Nephron (organoid): ENCODE measurements at regions not wholly inside any gene's neighbourhood (a gene's known extent, or its start where the extent isn't known, plus 50 kb on each side); places are given as distances from the start of the nearest gene placed in this dataset.

Experiments
- H3K27ac Mint-ChIP-seq, 3 experiments: 2 replicates each; pipeline ENCODE4 v1.8.0; 2020; ENCODE audit warnings: mixed read lengths in 3 of 3, mild to moderate bottlenecking in 2 of 3, moderate library complexity in 1 of 3
- H3K27me3 Mint-ChIP-seq: 2 replicates; pipeline ENCODE4 v1.8.0; 2021; ENCODE audit warnings: low read depth, mild to moderate bottlenecking, moderate library complexity, mixed read lengths
- H3K36me3 Mint-ChIP-seq: 2 replicates; pipeline ENCODE4 v1.8.0; 2020; ENCODE audit warnings: low read depth, mixed read lengths
- H3K4me1 Mint-ChIP-seq: 2 replicates; pipeline ENCODE4 v1.8.0; 2020; ENCODE audit warnings: mixed read lengths
- H3K4me3 Mint-ChIP-seq, 3 experiments: 2 replicates each; pipeline ENCODE4 v1.8.0; 2020; ENCODE audit warnings: mild to moderate bottlenecking in 3 of 3, mixed read lengths in 3 of 3, moderate library complexity in 2 of 3
- H3K9me3 Mint-ChIP-seq: 2 replicates; pipeline ENCODE4 v1.8.0; 2020; ENCODE audit warnings: mixed read lengths
- TF ChIP-seq, protein P1 (sequence below), 3 experiments: fragments of 200-600 bp; sonication (generic); IDR thresholded peaks; one replicate each; pipeline ENCODE4 v1.5.0; 2021; ENCODE audit warnings: antibody characterized with exemption in 3 of 3; ENCODE audit not compliant: unreplicated experiment in 3 of 3

GRCh38 chr2:120538691-120539423, 192.9 kb downstream of the INHBB start:
- H3K27ac Mint-ChIP-seq, result no peak overlapping the region
- H3K4me3 Mint-ChIP-seq, result no peak overlapping the region
- peaks cover 10% of the 10 kb centered on the region for H3K4me1 Mint-ChIP-seq
- no peaks in the 10 kb centered on the region for H3K36me3 Mint-ChIP-seq
- TF ChIP-seq, protein P1, sequence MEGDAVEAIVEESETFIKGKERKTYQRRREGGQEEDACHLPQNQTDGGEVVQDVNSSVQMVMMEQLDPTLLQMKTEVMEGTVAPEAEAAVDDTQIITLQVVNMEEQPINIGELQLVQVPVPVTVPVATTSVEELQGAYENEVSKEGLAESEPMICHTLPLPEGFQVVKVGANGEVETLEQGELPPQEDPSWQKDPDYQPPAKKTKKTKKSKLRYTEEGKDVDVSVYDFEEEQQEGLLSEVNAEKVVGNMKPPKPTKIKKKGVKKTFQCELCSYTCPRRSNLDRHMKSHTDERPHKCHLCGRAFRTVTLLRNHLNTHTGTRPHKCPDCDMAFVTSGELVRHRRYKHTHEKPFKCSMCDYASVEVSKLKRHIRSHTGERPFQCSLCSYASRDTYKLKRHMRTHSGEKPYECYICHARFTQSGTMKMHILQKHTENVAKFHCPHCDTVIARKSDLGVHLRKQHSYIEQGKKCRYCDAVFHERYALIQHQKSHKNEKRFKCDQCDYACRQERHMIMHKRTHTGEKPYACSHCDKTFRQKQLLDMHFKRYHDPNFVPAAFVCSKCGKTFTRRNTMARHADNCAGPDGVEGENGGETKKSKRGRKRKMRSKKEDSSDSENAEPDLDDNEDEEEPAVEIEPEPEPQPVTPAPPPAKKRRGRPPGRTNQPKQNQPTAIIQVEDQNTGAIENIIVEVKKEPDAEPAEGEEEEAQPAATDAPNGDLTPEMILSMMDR (IDR thresholded peaks at IDR 0.05; ENCODE audit: unreplicated experiment in 3 of 3), result no peak
- H3K27me3 Mint-ChIP-seq, result peaks cover 53% of the 10 kb centered on the region
- H3K9me3 Mint-ChIP-seq, result no peaks in the 10 kb centered on the region

DNA sequence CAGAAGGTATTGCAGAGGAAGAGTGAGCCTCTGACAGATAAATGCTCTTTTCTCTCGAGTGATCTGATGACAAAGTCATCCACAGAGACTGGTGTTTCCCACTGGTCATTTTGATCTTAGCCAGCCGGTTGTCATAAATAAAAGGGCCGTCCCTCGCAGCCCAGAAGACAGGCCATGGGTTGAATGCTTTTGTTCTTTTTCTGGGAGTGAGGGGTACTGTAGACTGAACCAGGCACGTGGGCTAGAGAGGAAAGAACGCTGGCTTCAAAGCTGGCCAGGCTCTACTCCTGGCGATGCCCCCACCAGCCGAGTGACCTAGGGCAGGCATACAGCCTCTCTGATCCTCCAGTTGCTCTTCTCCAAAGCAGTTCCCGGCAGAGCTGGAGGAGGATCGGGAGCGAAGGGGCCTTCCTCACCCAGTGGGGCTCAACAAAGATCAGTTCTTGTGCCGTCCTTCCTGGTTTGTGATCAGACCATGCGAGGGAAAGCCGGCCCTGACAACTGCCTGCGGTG, 193.5 kb downstream of the INHBB start:
- H3K9me3 Mint-ChIP-seq, result no peaks in the 10 kb centered on the region
- H3K4me3 Mint-ChIP-seq, result no peak overlapping the region
- peaks cover 53% of the 10 kb centered on the region for H3K27me3 Mint-ChIP-seq
- H3K36me3 Mint-ChIP-seq, result no peaks in the 10 kb centered on the region
- peaks cover 10% of the 10 kb centered on the region for H3K4me1 Mint-ChIP-seq
- H3K27ac Mint-ChIP-seq, result no peak overlapping the region
- TF ChIP-seq, protein P1 (IDR thresholded peaks at IDR 0.05; ENCODE audit: unreplicated experiment in 3 of 3), result no peak

GRCh38 chr2:120539937-120540718, 194.2 kb downstream of the INHBB start:
- peaks cover 10% of the 10 kb centered on the region for H3K4me1 Mint-ChIP-seq
- H3K27ac Mint-ChIP-seq, result no peak overlapping the region
- H3K4me3 Mint-ChIP-seq, result no peak overlapping the region
- peaks cover 55% of the 10 kb centered on the region for H3K27me3 Mint-ChIP-seq
- TF ChIP-seq, protein P1 (IDR thresholded peaks at IDR 0.05; ENCODE audit: unreplicated experiment in 3 of 3), result no peak
- H3K9me3 Mint-ChIP-seq, result no peaks in the 10 kb centered on the region
- no peaks in the 10 kb centered on the region for H3K36me3 Mint-ChIP-seq

GRCh38 chr2:120540719-120541552, 194.7 kb upstream of the GLI2 start:
- H3K4me1 Mint-ChIP-seq, result peaks cover 17% of the 10 kb centered on the region
- TF ChIP-seq, protein P1 (IDR thresholded peaks at IDR 0.05; ENCODE audit: unreplicated experiment in 3 of 3), result no peak
- no peak overlapping the region for H3K27ac Mint-ChIP-seq
- no peaks in the 10 kb centered on the region for H3K9me3 Mint-ChIP-seq
- peaks cover 56% of the 10 kb centered on the region for H3K27me3 Mint-ChIP-seq
- no peak overlapping the region for H3K4me3 Mint-ChIP-seq
- H3K36me3 Mint-ChIP-seq, result no peaks in the 10 kb centered on the region

- no peak overlapping the region for H3K27ac Mint-ChIP-seq
- TF ChIP-seq, protein P1 (IDR thresholded peaks at IDR 0.05; ENCODE audit: unreplicated experiment in 3 of 3), result no peak
- H3K27me3 Mint-ChIP-seq, result peaks cover 57% of the 10 kb centered on the region
- peaks cover 23% of the 10 kb centered on the region for H3K4me1 Mint-ChIP-seq
- H3K9me3 Mint-ChIP-seq, result no peaks in the 10 kb centered on the region
- H3K36me3 Mint-ChIP-seq, result no peaks in the 10 kb centered on the region
- no peak overlapping the region for H3K4me3 Mint-ChIP-seq
These were observed 194.1 kb upstream of the GLI2 start for GRCh38 chr2:120541553-120541932.
